SK-N-SH treated with all-trans-retinoic acid at 6 μM for 48 hours (cell line): ENCODE measurements at regions not wholly inside any gene's neighbourhood (a gene's known extent, or its start where the extent isn't known, plus 50 kb on each side); places are given as distances from the start of the nearest gene placed in this dataset.

Source experiments
- ARNTL ChIP-seq: fragments of 450-650 bp; formaldehyde crosslinking; IDR thresholded peaks from 2 replicates; pipeline ENCODE4 v1.5.0; 2020; ENCODE audit warnings: low read depth, mild to moderate bottlenecking, moderate library complexity, borderline replicate concordance
- GLIS3 ChIP-seq: fragments of 250-450 bp; sonication (Bioruptor Pico); IDR thresholded peaks from 2 replicates; pipeline ENCODE4 v1.5.0; 2020; ENCODE audit warnings: mild to moderate bottlenecking, moderate library complexity
- RARB ChIP-seq: fragments of 250-450 bp; sonication (Bioruptor Pico); IDR thresholded peaks from 2 replicates; pipeline ENCODE4 v1.8.0; 2021; ENCODE audit warnings: mild to moderate bottlenecking, moderate library complexity
- TCF4 ChIP-seq: fragments of 250-450 bp; sonication (Bioruptor Pico); IDR thresholded peaks from 2 replicates; pipeline ENCODE4 v1.8.0; 2021; ENCODE audit warnings: mild to moderate bottlenecking, moderate library complexity, borderline replicate concordance
- TOX ChIP-seq: fragments of 250-450 bp; sonication (Bioruptor Pico); IDR thresholded peaks from 2 replicates; pipeline ENCODE4 v1.8.0; 2021; ENCODE audit warnings: mild to moderate bottlenecking, moderate library complexity, borderline replicate concordance
- ZC3H10 ChIP-seq: fragments of 250-450 bp; sonication (Bioruptor Pico); IDR thresholded peaks from 2 replicates; pipeline ENCODE4 v1.5.1; 2021; ENCODE audit warnings: mild to moderate bottlenecking, moderate library complexity
- ZNF565 ChIP-seq: fragments of 450-650 bp; formaldehyde crosslinking; conservative IDR thresholded peaks from 2 replicates; pipeline ENCODE4 v1.5.0; 2020; ENCODE audit warnings: low read depth, mild to moderate bottlenecking, moderate library complexity
- ZNF8 ChIP-seq: fragments of 450-650 bp; formaldehyde crosslinking; IDR thresholded peaks from 2 replicates; pipeline ENCODE4 v1.5.0; 2020; ENCODE audit warnings: mild to moderate bottlenecking, moderate library complexity
- TF ChIP-seq, protein P1 (sequence below): fragments of 250-450 bp; sonication (Bioruptor Pico); IDR thresholded peaks from 2 replicates; pipeline ENCODE4 v1.5.1; 2021; ENCODE audit warnings: mild to moderate bottlenecking, moderate library complexity
- TF ChIP-seq, protein P2 (sequence below): fragments of 250-450 bp; sonication (Bioruptor Pico); IDR thresholded peaks from 2 replicates; pipeline ENCODE4 v1.8.0; 2020; ENCODE audit warnings: mild to moderate bottlenecking, moderate library complexity, borderline replicate concordance

DNA sequence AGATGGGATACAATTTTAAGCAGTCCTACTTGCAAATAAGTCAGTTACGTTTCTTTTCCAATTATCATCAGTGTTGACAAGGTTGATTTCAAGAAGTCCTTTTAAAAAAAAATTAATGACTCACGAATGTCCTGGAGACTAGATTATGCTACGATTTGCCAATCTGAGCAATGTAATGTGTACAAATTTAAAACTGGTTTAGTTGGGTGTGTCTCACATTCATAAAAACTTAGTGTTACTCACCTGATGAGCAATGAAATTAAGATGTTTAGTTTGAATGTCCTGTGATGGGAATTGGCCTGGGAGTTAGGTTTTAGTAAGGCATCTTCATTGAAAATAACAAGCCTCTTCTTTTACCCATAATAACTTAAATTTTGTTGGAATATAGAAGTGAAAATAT lies 136.7 kb upstream of the POF1B start:
- TF ChIP-seq ARNTL = no peak
- TF ChIP-seq TCF4 = no peak
- TF ChIP-seq, protein P1, sequence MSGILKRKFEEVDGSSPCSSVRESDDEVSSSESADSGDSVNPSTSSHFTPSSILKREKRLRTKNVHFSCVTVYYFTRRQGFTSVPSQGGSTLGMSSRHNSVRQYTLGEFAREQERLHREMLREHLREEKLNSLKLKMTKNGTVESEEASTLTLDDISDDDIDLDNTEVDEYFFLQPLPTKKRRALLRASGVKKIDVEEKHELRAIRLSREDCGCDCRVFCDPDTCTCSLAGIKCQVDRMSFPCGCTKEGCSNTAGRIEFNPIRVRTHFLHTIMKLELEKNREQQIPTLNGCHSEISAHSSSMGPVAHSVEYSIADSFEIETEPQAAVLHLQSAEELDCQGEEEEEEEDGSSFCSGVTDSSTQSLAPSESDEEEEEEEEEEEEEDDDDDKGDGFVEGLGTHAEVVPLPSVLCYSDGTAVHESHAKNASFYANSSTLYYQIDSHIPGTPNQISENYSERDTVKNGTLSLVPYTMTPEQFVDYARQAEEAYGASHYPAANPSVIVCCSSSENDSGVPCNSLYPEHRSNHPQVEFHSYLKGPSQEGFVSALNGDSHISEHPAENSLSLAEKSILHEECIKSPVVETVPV (CRISPR knock-in tag) = no peak
- no peak for TF ChIP-seq TOX
- TF ChIP-seq GLIS3 = no peak
- TF ChIP-seq ZC3H10 (CRISPR knock-in tag) = no peak
- no peak for TF ChIP-seq ZNF565 (CRISPR knock-in tag)
- TF ChIP-seq RARB (CRISPR knock-in tag) = no peak
- no peak for TF ChIP-seq ZNF8
- TF ChIP-seq, protein P2, sequence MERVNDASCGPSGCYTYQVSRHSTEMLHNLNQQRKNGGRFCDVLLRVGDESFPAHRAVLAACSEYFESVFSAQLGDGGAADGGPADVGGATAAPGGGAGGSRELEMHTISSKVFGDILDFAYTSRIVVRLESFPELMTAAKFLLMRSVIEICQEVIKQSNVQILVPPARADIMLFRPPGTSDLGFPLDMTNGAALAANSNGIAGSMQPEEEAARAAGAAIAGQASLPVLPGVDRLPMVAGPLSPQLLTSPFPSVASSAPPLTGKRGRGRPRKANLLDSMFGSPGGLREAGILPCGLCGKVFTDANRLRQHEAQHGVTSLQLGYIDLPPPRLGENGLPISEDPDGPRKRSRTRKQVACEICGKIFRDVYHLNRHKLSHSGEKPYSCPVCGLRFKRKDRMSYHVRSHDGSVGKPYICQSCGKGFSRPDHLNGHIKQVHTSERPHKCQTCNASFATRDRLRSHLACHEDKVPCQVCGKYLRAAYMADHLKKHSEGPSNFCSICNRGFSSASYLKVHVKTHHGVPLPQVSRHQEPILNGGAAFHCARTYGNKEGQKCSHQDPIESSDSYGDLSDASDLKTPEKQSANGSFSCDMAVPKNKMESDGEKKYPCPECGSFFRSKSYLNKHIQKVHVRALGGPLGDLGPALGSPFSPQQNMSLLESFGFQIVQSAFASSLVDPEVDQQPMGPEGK (CRISPR knock-in tag) = no peak
